NCI-H1092 treated with DMSO at 0.1 percent for 48 hours (cell line): ENCODE measurements at regions not wholly inside any gene's neighbourhood (a gene's known extent, or its start where the extent isn't known, plus 50 kb on each side); places are given as distances from the start of the nearest gene placed in this dataset.
A peak's percentile ranks its signal among the peaks of the same experiment; 100 is the strongest.

Experiments
- DNase-seq: peaks from one replicate; lab custom pipeline; 2025; lab: John Stamatoyannopoulos, UW

- DNase-seq: no peak
Measured at GRCh38 chr14:29039171-29039570, 272.6 kb downstream of the FOXG1 start.

DNA sequence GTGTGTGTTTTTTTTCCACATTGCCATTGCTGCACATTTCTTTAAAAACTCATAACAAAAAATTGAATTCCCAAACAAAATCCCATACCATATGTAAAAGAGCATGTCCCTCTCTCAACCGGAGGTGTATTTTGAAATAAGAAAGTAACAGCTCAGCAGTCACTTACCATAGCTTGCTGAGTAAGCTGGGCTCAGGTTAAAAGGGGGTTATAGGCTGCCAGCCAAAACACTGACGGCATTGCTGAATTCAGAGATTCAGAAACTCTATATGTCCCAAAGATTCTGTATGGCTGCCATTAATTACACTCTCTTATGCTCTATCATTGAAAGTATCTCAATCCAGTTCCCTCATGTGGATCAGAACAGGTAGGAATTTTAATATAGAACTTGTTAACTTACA is 276.0 kb downstream of the FOXG1 start:
- DNase-seq: no peak

GRCh38 chr14:29043737-29044136 is 277.1 kb downstream of the FOXG1 start:
- DNase-seq: no peak

DNA sequence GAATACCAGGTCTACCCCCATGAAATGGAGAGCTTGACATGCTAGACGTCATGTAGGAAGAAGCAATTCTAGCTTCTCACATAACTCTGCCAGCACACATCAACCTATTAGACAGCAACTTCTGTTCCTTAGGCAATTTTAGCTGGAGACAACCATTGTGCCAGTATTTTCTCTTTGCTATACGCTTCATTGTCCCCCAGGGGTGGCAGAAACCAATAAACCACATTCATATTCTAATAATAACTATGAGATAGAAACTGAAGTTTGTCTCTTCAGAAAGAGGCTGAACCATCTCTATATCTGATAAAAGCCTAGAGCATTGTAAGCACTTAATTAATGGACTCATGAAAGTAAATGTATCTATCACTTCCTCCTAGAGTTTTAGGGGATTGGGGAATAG is 278.6 kb downstream of the FOXG1 start:
- DNase-seq: no peak

DNA sequence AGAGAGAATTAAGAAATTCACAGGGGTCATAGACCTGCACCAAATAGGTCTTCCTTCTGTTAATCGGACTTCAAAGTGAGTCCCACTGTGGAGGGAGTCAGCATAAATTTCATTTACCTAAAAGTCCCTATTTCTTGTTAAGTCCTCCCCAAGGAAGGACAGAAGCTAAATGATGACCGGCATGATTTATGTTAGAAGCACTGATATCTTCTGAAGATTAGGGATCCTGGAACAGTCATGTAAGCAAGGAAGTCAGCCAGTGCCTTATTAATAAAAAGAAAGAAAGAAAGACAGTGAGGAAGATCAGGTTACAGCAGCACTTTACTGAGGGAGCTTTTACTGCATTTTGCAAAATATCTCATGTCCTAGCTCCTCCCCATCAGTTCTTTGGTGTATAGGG is 287.5 kb downstream of the FOXG1 start:
- no peak for DNase-seq

DNA sequence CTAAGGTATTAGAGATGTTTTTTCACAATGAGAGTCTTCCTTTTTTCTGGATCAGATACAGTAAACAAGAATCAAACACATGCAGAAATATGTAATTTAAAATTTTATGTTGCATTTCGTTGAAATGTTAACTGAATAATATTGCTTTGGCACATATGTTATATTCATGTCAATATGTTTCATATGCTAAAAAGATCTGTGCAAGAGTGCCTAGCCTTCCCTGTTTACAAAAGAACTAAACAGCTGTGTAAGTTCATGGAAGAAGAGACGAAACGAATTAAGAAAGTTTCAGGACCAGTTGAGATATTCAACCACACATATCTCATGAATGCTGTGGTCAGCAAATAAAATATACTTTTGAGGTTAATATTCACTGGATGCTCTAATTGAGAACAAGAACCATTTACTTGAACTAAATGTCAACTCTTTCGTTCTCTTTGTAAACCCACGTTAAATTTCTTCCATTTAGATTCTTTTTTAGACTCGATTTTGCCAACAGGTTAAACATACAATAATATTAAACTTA is 289.5 kb downstream of the FOXG1 start:
- no peak for DNase-seq

- DNase-seq: no peak
Measured at GRCh38 chr14:29061702-29062101, 295.1 kb downstream of the FOXG1 start.

DNA sequence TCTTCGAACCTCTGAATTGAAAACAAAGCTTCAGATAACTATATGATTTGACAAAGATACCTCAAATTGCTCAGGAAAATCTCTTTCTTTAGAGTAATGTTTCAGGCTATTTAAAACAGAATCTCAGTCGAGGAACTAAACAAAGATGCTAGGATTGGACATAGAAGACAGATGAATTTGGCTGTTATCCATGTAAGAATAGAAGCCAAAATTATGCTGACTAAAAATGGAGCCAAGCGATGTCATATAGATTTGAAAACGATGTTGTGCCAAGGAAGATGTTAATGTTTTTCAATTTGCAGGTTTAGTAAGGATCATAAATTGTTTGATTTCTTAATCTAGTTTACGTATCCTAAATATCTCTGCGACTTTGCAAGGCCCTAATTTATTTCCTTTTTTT is 295.9 kb downstream of the FOXG1 start:
- DNase-seq: no peak

DNA sequence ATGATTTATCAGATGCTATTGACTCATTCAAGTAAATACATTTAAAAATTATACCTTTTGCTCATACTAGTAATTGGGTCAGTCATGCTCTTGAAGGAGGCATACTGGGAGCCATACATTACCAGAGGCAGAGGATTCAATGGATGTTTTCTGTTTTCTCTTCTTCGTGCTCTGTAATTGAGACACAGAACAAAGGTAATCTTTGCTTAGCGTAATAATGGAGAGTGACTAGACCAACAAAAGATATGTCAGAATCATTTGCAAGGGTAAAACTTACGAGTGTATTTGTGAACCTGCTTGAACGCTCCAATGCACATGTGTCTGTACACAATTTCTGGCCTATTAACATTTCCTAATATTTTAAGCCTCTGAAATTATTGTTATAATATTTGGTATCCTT is 296.4 kb downstream of the FOXG1 start:
- no peak for DNase-seq

DNA sequence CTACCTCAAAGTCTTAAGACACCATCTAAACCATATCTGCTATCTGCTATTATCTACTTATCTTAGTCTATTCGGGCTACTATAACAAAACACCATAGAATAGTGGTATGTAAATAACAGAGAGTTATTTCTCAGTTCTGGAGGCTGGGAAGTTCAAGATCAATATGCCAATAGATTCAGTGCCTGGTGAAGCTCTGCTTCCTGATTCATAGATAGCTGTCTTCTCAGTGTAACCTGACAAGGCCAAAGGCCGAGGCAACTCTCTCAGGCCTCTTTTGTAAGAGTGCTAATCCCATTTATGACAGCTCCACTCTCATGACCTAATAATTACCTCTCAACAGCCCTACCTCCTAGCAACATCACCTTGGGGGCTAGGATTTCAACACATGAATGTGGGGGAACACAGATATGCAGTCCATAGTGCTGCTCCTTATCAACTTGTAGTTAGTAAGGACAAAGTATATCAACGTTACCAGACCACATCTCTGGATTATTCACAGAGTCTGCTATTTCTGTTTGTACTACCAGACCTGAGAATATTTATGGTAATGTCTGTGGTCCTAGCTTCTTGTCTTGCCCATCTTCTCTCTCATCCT is 297.8 kb downstream of the FOXG1 start:
- DNase-seq: no peak

- no peak for DNase-seq
Measured at GRCh38 chr14:29069228-29069627, 302.6 kb downstream of the FOXG1 start.

GRCh38 chr14:29075761-29076160 is 309.2 kb downstream of the FOXG1 start:
- peak; percentile 15 for DNase-seq

- DNase-seq: no peak
Measured at GRCh38 chr14:29077916-29078315, 311.3 kb downstream of the FOXG1 start.

GRCh38 chr14:29078810-29079522 is 312.4 kb downstream of the FOXG1 start:
- no peak for DNase-seq

- no peak for DNase-seq
Measured at GRCh38 chr14:29085546-29085945, 319.0 kb downstream of the FOXG1 start.

- DNase-seq: no peak
Measured at GRCh38 chr14:29089849-29090248, 323.3 kb downstream of the FOXG1 start.

DNA sequence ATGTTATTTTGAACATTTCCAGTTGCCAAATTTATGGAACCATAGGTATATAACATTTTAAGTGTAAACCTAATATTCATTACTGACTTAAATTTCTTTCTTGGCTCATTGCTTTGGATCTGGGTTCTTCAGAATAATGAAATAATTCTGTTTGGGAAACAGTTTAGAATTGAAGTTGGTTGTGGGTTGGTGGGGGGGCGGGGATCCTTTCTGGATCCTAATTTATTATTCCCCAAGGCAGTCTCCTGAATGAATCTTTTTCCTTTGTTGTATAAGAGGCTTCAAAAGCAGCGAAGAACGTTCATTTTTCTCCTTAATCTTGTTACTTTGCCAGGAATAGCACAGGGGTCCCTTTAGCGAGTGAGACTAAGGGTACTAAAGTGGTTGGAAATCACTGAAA is 325.5 kb downstream of the FOXG1 start:
- DNase-seq: no peak

- DNase-seq: no peak
Measured at GRCh38 chr14:29097476-29097875, 330.9 kb downstream of the FOXG1 start.

DNA sequence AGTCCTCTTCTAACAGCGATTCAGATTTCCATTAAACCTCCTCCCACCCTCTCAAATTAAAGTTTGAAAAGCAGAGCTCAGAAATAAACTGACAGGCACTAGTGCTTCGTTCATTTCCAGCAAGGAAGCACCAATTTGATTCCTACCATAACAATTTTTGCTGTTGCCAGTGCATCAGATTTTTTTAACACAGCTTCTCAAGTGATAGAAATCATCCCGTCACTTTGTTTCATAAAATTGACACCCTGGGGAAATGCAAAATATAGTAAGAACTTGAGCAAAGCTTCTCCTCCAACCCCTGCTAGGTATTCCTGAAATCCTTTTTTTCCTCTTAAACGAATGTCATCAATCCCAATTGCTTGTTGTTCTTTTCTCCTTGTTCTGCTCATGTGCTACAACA is 332.1 kb downstream of the FOXG1 start:
- no peak for DNase-seq

DNA sequence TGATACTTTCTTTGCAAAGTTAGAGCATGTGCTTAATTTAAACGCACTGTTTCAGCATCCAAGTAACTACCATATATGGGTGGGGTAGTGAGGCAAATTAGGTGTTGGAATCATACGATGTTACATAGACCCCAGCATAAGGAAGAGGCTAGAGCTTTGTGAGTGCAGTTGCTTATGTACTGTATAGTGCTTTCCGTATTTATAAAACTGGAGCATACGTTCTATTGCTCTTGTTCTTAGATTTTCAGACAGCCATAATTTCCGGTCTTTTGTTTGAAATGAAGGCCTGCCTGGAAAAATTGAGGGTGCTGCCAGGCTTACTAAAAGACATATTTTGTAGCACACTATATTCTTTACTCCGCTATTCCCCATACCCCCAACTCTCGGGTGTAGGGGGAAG is 335.7 kb downstream of the FOXG1 start:
- DNase-seq: no peak

DNA sequence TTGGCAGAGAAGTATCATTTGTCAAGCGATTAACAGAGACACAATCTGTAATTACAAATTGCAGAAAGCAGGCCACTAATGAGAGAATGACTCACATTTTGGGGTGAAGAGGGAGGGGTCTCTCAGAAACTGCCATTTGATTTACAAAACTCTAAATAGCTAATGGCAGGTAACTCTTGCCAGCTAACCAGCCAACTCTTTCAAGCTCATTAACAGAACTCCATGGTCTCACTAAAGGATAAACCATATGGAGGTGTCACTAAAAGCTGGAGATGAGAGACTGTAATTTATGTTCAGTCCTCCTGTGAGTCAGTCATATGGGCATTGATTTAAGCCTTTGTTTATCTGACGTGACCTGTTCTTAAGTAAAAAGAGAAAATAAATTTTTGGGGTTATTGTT is 336.4 kb downstream of the FOXG1 start:
- DNase-seq: peak; percentile 61

DNA sequence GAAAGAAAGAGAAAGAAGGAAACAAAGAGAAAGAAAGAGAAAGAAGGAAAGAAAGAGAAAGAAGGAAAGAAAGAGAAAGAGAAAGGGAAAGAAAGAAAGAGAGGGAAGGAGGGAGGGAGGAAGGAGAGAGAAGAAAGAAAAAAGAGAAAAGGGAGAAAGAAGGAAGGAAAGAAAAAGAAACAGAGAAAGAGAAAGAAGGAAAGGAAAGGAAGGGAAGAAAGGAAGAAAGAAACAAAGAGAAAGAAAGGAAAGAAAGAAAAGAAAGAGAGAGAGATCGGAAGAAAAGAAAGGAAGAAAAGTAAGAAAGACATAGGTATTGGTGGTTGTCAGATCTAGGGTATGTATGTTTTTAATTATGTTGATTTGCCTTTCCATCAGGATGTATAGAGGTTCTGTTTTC is 342.3 kb downstream of the FOXG1 start:
- no peak for DNase-seq

DNA sequence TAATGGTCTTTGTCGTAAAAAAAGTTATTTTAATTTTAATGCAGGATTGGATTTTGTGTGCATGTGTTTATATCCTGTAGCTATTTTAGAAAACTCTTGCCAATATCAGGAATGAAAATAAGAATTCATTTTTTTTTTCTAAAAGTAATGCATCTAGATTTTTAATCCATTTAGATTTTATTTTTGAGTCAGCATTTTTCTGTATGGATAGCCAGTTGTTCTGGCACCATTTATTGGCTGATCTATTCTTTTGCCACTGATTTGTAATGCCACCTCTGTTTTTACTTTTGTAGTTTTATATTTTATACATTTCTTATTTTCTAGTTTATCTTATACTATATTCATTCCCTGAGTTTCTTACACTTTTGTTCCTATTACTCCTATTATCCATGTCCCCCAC is 343.0 kb downstream of the FOXG1 start:
- DNase-seq: no peak

GRCh38 chr14:29111554-29111953 is 345.0 kb downstream of the FOXG1 start:
- DNase-seq: no peak
